H9 (cell line): ENCODE measurements at regions not wholly inside any gene's neighbourhood (a gene's known extent, or its start where the extent isn't known, plus 50 kb on each side); places are given as distances from the start of the nearest gene placed in this dataset.

Experiments used
- DNase-seq: peaks from one replicate; pipeline ENCODE4 v3.0.0-alpha.2; 2017
- H2AFZ ChIP-seq: one replicate; pipeline ENCODE4 v1.6.1; 2013; ENCODE audit warnings: mild to moderate bottlenecking, low read length, control low read depth, moderate library complexity
- H2AK5ac ChIP-seq: 2 replicates; pipeline ENCODE4 v1.6.1; 2013; ENCODE audit warnings: low read length, control low read depth, mixed read lengths; ENCODE audit not compliant: insufficient read length
- H2BK120ac ChIP-seq: one replicate; pipeline ENCODE4 v1.6.1; 2013; ENCODE audit warnings: low read depth, mild to moderate bottlenecking, low read length, control low read depth, inconsistent platforms; ENCODE audit not compliant: poor library complexity, severe bottlenecking
- H2BK12ac ChIP-seq: 2 replicates; pipeline ENCODE4 v1.6.1; 2013; ENCODE audit warnings: low read length, control low read depth, mixed read lengths, low read depth; ENCODE audit not compliant: insufficient read length
- H2BK15ac ChIP-seq: 2 replicates; pipeline ENCODE4 v1.6.1; 2013; ENCODE audit warnings: low read depth, low read length, control low read depth
- H2BK20ac ChIP-seq: one replicate; pipeline ENCODE4 v1.6.1; 2013; ENCODE audit warnings: low read depth, mild to moderate bottlenecking, low read length, control low read depth, inconsistent platforms; ENCODE audit not compliant: poor library complexity, severe bottlenecking
- H2BK5ac ChIP-seq: 2 replicates; pipeline ENCODE4 v1.6.1; 2013; ENCODE audit warnings: low read length, control low read depth, mixed read lengths; ENCODE audit not compliant: insufficient read length
- H3K14ac ChIP-seq: 2 replicates; pipeline ENCODE4 v1.6.1; 2013; ENCODE audit warnings: low read length, control low read depth; ENCODE audit not compliant: insufficient read depth
- H3K18ac ChIP-seq: 2 replicates; pipeline ENCODE4 v1.6.1; 2013; ENCODE audit warnings: low read depth, mild to moderate bottlenecking, mixed read lengths, low read length, control low read depth; ENCODE audit not compliant: insufficient read length
- H3K23ac ChIP-seq: 2 replicates; pipeline ENCODE4 v1.6.1; 2013; ENCODE audit warnings: low read length, control low read depth, mixed read lengths, low read depth; ENCODE audit not compliant: insufficient read length
- H3K23me2 ChIP-seq: 2 replicates; pipeline ENCODE4 v1.6.1; 2013; ENCODE audit warnings: low read depth, mild to moderate bottlenecking, mixed read lengths, low read length, control low read depth; ENCODE audit not compliant: insufficient read length, poor library complexity, severe bottlenecking
- H3K27ac ChIP-seq: 2 replicates; pipeline ENCODE4 v1.5.1; 2013; ENCODE audit warnings: low read length, control low read depth, mixed read lengths, low read depth; ENCODE audit not compliant: insufficient read length
- H3K27me3 ChIP-seq: 2 replicates; pipeline ENCODE4 v1.6.1; 2013; ENCODE audit warnings: low read length, control low read depth, inconsistent platforms; ENCODE audit not compliant: insufficient read depth
- H3K4ac ChIP-seq: 2 replicates; pipeline ENCODE4 v1.6.1; 2013; ENCODE audit warnings: low read depth, mild to moderate bottlenecking, control low read depth, inconsistent platforms, low read length, moderate library complexity
- H3K4me1 ChIP-seq: 2 replicates; pipeline ENCODE4 v1.6.1; 2013; ENCODE audit warnings: low read length, control low read depth, inconsistent platforms; ENCODE audit not compliant: insufficient read depth
- H3K4me2 ChIP-seq: 2 replicates; pipeline ENCODE4 v1.6.1; 2013; ENCODE audit warnings: low read length, control low read depth, mixed read lengths; ENCODE audit not compliant: insufficient read length, insufficient read depth
- H3K56ac ChIP-seq: 2 replicates; pipeline ENCODE4 v1.6.1; 2013; ENCODE audit warnings: low read depth, mild to moderate bottlenecking, mixed read lengths, low read length, control low read depth; ENCODE audit not compliant: insufficient read length
- H3K79me1 ChIP-seq: 2 replicates; pipeline ENCODE4 v1.6.1; 2013; ENCODE audit warnings: low read depth, mild to moderate bottlenecking, moderate library complexity, low read length, control low read depth, inconsistent platforms; ENCODE audit not compliant: insufficient read depth, poor library complexity, severe bottlenecking
- H3K79me2 ChIP-seq: 2 replicates; pipeline ENCODE4 v1.6.1; 2013; ENCODE audit warnings: low read length, control low read depth, inconsistent platforms; ENCODE audit not compliant: insufficient read depth
- H3K9ac ChIP-seq: 2 replicates; pipeline ENCODE4 v1.6.1; 2013; ENCODE audit warnings: low read length, control low read depth, mixed read lengths; ENCODE audit not compliant: insufficient read length; ENCODE audit errors: extremely low read depth
- H3K9me3 ChIP-seq: one replicate; pipeline ENCODE4 v1.6.1; 2013; ENCODE audit warnings: low read depth, low read length, inconsistent platforms; ENCODE audit not compliant: control insufficient read depth
- H3T11ph ChIP-seq: one replicate; pipeline ENCODE4 v1.6.1; 2013; ENCODE audit warnings: mild to moderate bottlenecking, low read length, control low read depth, inconsistent platforms
- H4K20me1 ChIP-seq: one replicate; pipeline ENCODE4 v1.6.1; 2013; ENCODE audit not compliant: control insufficient read depth, insufficient read length, insufficient read depth
- H4K5ac ChIP-seq: 2 replicates; pipeline ENCODE4 v1.6.1; 2013; ENCODE audit warnings: low read depth, mild to moderate bottlenecking, mixed read lengths, low read length, control low read depth; ENCODE audit not compliant: insufficient read length
- H4K8ac ChIP-seq: replicated peaks from 2 replicates; pipeline ENCODE4 v1.6.1; 2013; ENCODE audit warnings: low read length, control low read depth, mixed read lengths, low read depth; ENCODE audit not compliant: insufficient read length
- H4K91ac ChIP-seq: 2 replicates; pipeline ENCODE4 v1.6.1; 2013; ENCODE audit warnings: low read depth, mild to moderate bottlenecking, moderate library complexity, mixed read lengths, low read length, control low read depth; ENCODE audit not compliant: insufficient read length
- H3K27ac Mint-ChIP-seq, 3 experiments: 2 replicates in 2 of 3; 3 replicates in 1 of 3; pipeline ENCODE4 v1.8.0; 2020 to 2021; ENCODE audit warnings: mixed read lengths in 3 of 3, mild to moderate bottlenecking in 1 of 3, moderate library complexity in 1 of 3
- H3K27me3 Mint-ChIP-seq: 2 replicates; pipeline ENCODE4 v1.8.0; 2021; ENCODE audit warnings: low read depth, mild to moderate bottlenecking, moderate library complexity, mixed read lengths
- H3K36me3 Mint-ChIP-seq, 3 experiments: 2 replicates in 2 of 3; 3 replicates in 1 of 3; pipeline ENCODE4 v1.8.0; 2020 to 2021; ENCODE audit warnings: low read depth in 3 of 3, mixed read lengths in 3 of 3; ENCODE audit not compliant: insufficient read depth in 1 of 3
- H3K4me1 Mint-ChIP-seq, 2 experiments: 2 replicates each; pipeline ENCODE4 v1.8.0; 2020; ENCODE audit warnings: mixed read lengths in 2 of 2
- H3K4me3 Mint-ChIP-seq, 2 experiments: 2 replicates in 1 of 2; 3 replicates in 1 of 2; pipeline ENCODE4 v1.8.0; 2020 to 2021; ENCODE audit warnings: mild to moderate bottlenecking in 2 of 2, mixed read lengths in 2 of 2, moderate library complexity in 1 of 2
- H3K9me3 Mint-ChIP-seq, 2 experiments: 2 replicates in 1 of 2; 3 replicates in 1 of 2; pipeline ENCODE4 v1.8.0; 2020; ENCODE audit warnings: mild to moderate bottlenecking in 2 of 2, mixed read lengths in 2 of 2, moderate library complexity in 1 of 2
- WGBS: extraction: QIAGEN DNeasy Blood & Tissue Kit; methylation state at CpG from one replicate; pipeline ENCODE4 v1.1.7; 2013; ENCODE audit warnings: missing lambda C conversion rate, low lambda C conversion rate, mixed read lengths; ENCODE audit not compliant: insufficient read length; ENCODE audit errors: extremely low coverage; 5-methylcytosine and 5-hydroxymethylcytosine counted together
- TF ChIP-seq, protein P1 (sequence below): fragments of 200-600 bp; sonication (generic); conservative IDR thresholded peaks from 3 replicates; pipeline ENCODE4 v1.8.0; 2021; ENCODE audit warnings: antibody characterized with exemption, mild to moderate bottlenecking

GRCh38 chr3:56915966-56916586 lies 114.3 kb upstream of the ARHGEF3 start:
- Histone ChIP-seq H3T11ph (no peak overlapping the region), H3K79me2 (no peaks in the 10 kb centered on the region), H2BK15ac (no peak overlapping the region), H3K23me2 (no peaks in the 10 kb centered on the region), H4K20me1 (no peaks in the 10 kb centered on the region), H2BK5ac (no peak overlapping the region), H3K4ac (no peak overlapping the region), H3K18ac (no peak overlapping the region), H3K56ac (no peak overlapping the region), H3K9ac (no peak overlapping the region), H2BK12ac (no peak overlapping the region), H3K4me2 (no peak overlapping the region), H3K23ac (no peak overlapping the region), H3K9me3 (no peaks in the 10 kb centered on the region), H3K14ac (no peak overlapping the region; the same call in 1 of the 2 replicates), H4K8ac (no peak overlapping the region), H2BK120ac (no peak overlapping the region), H3K27me3 (no peaks in the 10 kb centered on the region), H3K27ac (no peak overlapping the region), H2BK20ac (no peak overlapping the region), H3K79me1 (no peaks in the 10 kb centered on the region), H2AFZ (no peak overlapping the region), H4K5ac (no peak overlapping the region), H3K4me1 (peaks cover 3% of the 10 kb centered on the region; the same call in 1 of the 2 replicates), H2AK5ac (no peak overlapping the region), H4K91ac (no peak overlapping the region)
- no CpG with 5 or more reads among the region's 16 CpGs for WGBS
- Mint-ChIP-seq H3K9me3 (no peaks in the 10 kb centered on the region), H3K4me1 (peaks cover 30% of the 10 kb centered on the region in 2 experiments), H3K4me3 (no peak overlapping the region), H3K36me3 (no peaks in the 10 kb centered on the region), H3K27ac (no peak overlapping the region), H3K27me3 (peaks cover 2% of the 10 kb centered on the region; the same call in 1 of the 2 replicates)
- TF ChIP-seq, protein P1, sequence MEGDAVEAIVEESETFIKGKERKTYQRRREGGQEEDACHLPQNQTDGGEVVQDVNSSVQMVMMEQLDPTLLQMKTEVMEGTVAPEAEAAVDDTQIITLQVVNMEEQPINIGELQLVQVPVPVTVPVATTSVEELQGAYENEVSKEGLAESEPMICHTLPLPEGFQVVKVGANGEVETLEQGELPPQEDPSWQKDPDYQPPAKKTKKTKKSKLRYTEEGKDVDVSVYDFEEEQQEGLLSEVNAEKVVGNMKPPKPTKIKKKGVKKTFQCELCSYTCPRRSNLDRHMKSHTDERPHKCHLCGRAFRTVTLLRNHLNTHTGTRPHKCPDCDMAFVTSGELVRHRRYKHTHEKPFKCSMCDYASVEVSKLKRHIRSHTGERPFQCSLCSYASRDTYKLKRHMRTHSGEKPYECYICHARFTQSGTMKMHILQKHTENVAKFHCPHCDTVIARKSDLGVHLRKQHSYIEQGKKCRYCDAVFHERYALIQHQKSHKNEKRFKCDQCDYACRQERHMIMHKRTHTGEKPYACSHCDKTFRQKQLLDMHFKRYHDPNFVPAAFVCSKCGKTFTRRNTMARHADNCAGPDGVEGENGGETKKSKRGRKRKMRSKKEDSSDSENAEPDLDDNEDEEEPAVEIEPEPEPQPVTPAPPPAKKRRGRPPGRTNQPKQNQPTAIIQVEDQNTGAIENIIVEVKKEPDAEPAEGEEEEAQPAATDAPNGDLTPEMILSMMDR: no peak
- peak; percentile 48 for DNase-seq
